ENCODE measurements at regions not wholly inside any gene's neighbourhood (a gene's known extent, or its start where the extent isn't known, plus 50 kb on each side); places are given as distances from the start of the nearest gene placed in this dataset.
A peak's percentile ranks its signal among the peaks of the same experiment; 100 is the strongest.

- peak overlapping the region in 1 of 2 donors; percentile 53 for H3K27ac ChIP-seq
Observed at GRCh38 chr21:27244776-27245175, 277.9 kb upstream of the ADAMTS5 start.

GRCh38 chr21:27244352-27244751, 277.5 kb upstream of the ADAMTS5 start:
- TF ChIP-seq, protein P1, sequence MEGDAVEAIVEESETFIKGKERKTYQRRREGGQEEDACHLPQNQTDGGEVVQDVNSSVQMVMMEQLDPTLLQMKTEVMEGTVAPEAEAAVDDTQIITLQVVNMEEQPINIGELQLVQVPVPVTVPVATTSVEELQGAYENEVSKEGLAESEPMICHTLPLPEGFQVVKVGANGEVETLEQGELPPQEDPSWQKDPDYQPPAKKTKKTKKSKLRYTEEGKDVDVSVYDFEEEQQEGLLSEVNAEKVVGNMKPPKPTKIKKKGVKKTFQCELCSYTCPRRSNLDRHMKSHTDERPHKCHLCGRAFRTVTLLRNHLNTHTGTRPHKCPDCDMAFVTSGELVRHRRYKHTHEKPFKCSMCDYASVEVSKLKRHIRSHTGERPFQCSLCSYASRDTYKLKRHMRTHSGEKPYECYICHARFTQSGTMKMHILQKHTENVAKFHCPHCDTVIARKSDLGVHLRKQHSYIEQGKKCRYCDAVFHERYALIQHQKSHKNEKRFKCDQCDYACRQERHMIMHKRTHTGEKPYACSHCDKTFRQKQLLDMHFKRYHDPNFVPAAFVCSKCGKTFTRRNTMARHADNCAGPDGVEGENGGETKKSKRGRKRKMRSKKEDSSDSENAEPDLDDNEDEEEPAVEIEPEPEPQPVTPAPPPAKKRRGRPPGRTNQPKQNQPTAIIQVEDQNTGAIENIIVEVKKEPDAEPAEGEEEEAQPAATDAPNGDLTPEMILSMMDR (IDR thresholded peaks at IDR 0.05), result no peak
- Histone ChIP-seq H3K4me3 (no peak overlapping the region), H3K27ac (peak overlapping the region in 1 of 2 donors; percentile 49)
- no peak for DNase-seq (ENCODE audit: low spot score)

More at GRCh38 chr21:27244776-27245175, 277.9 kb upstream of the ADAMTS5 start:
- TF ChIP-seq, protein P1 (IDR thresholded peaks at IDR 0.05), result no peak
- no peak overlapping the region for H3K4me3 ChIP-seq
- DNase-seq (ENCODE audit: low spot score), result no peak

- no peak for DNase-seq (ENCODE audit: low spot score)
- no peak overlapping the region for H3K4me3 ChIP-seq
Observed at GRCh38 chr21:27240839-27241238, 274.0 kb upstream of the ADAMTS5 start.

DNA sequence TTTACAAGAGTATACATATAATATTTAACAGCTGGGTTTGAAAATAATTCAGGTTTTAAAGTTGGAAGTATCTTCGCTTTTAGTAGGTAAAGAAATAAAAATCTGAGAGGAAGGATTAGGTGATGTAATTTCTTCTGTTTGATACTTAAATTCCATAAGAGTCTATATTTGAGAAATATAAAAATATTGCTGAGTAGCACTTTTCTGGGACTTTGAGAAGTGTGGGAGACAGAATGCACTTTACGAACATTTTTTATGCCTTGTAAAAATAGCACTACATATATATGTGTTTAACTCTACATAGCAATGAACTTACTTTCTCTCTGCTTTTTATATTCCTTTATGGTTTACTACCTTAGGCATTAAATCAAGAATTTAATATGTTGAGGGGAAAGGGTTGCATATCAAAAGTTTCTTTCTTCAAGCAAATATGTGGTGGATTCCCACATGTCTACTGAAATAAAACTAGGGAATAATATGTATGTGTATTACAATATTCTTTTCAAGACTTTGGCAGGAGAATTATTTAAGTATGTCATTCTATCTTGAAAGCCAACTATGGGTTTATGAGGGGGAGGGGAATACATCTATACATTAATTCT, 266.7 kb upstream of the ADAMTS5 start:
- DNase-seq (ENCODE audit: low spot score), result no peak
- TF ChIP-seq, protein P1 (IDR thresholded peaks at IDR 0.05), result no peak
- Histone ChIP-seq H3K27ac (no peak overlapping the region), H3K4me3 (no peak overlapping the region)

More at GRCh38 chr21:27240839-27241238, 274.0 kb upstream of the ADAMTS5 start:
- TF ChIP-seq, protein P1 (IDR thresholded peaks at IDR 0.05), result no peak
- H3K27ac ChIP-seq, result no peak overlapping the region

DNA sequence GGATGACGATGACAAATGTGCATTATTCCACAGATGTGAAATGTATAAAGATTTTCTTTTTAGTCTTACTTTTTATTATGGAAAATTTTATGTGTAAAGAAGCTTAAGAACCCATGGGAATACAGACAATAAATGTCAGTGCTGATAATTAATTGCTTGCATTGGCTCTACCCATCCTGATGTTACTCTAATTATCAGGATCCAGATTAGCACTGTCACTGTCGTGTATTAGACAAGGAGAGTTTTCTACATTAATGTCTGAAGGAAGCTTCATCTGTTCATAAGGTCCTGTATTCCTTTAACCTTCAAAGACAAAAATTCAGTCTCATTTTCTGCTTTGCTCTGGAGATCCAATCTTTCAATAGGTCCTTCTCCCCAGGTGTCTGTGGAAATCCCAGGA, 259.1 kb upstream of the ADAMTS5 start:
- TF ChIP-seq, protein P1 (IDR thresholded peaks at IDR 0.05), result no peak
- Histone ChIP-seq H3K27ac (no peak overlapping the region), H3K4me3 (no peak overlapping the region)
- no peak for DNase-seq (ENCODE audit: low spot score)

GRCh38 chr21:27225151-27225550, 258.3 kb upstream of the ADAMTS5 start:
- DNase-seq (ENCODE audit: low spot score), result no peak
- TF ChIP-seq, protein P1 (IDR thresholded peaks at IDR 0.05), result no peak
- H3K27ac ChIP-seq, result no peak overlapping the region
- H3K4me3 ChIP-seq, result no peak overlapping the region

GRCh38 chr21:27224169-27224568, 257.3 kb upstream of the ADAMTS5 start:
- no peak for DNase-seq (ENCODE audit: low spot score)
- H3K4me3 ChIP-seq, result no peak overlapping the region
- TF ChIP-seq, protein P1 (IDR thresholded peaks at IDR 0.05), result no peak
- no peak overlapping the region for H3K27ac ChIP-seq

Data from coronary artery (tissue), 2 donors.